PC-9 (cell line): ENCODE measurements at regions not wholly inside any gene's neighbourhood (a gene's known extent, or its start where the extent isn't known, plus 50 kb on each side); places are given as distances from the start of the nearest gene placed in this dataset.

Source experiments
- BruUV-seq: library from RNA; stranded (reverse); fragments of 400-500 nt; replicated peaks from 2 replicates; lab custom pipeline; 2021; lab: Mats Ljungman, UMichigan
- CTCF ChIA-PET: fragments of 300-600 bp; sonication (Branson Sonifier 250); formaldehyde crosslinking; loops from one replicate; lab custom pipeline; 2022; ENCODE audit warnings: antibody characterized with exemption; lab: Charles Lee
- POLR2A ChIA-PET: fragments of 300-600 bp; sonication (Branson Sonifier 250); formaldehyde crosslinking; loops from one replicate; lab custom pipeline; 2022; ENCODE audit warnings: antibody characterized with exemption; ENCODE audit not compliant: unreplicated experiment; lab: Charles Lee
- DNase-seq, 2 experiments: peaks; one replicate each; pipeline versions ENCODE4 v3.0.0 to v3.0.0-alpha.2; 2015 to 2022; ENCODE audit warnings: mixed read lengths in 1 of 2
- H2AFZ ChIP-seq: fragments of 200-600 bp; sonication (generic); 2 replicates; pipeline ENCODE4 v1.8.1; 2017; ENCODE audit warnings: antibody characterized with exemption
- H3F3A ChIP-seq: fragments of 200-600 bp; sonication (generic); 2 replicates; pipeline ENCODE4 v1.8.1; 2017; ENCODE audit warnings: antibody characterized with exemption, mild to moderate bottlenecking, low read depth; ENCODE audit not compliant: insufficient read depth
- H3K27ac ChIP-seq: fragments of 200-600 bp; sonication (generic); 2 replicates; pipeline ENCODE4 v1.6.1; 2016; ENCODE audit warnings: mixed run types
- H3K27me3 ChIP-seq: fragments of 200-600 bp; sonication (generic); 2 replicates; pipeline ENCODE4 v1.6.1; 2016; ENCODE audit warnings: low read depth, mixed run types; ENCODE audit not compliant: insufficient read depth
- H3K36me3 ChIP-seq: fragments of 200-600 bp; sonication (generic); 2 replicates; pipeline ENCODE4 v1.6.1; 2016; ENCODE audit warnings: low read depth, mixed run types
- H3K4me1 ChIP-seq: fragments of 200-600 bp; sonication (generic); replicated peaks from 2 replicates; pipeline ENCODE4 v1.6.1; 2016; ENCODE audit warnings: mixed run types; ENCODE audit not compliant: insufficient read depth
- H3K4me2 ChIP-seq: fragments of 200-600 bp; sonication (generic); 2 replicates; pipeline ENCODE4 v1.6.1; 2017; ENCODE audit warnings: mixed run types
- H3K4me3 ChIP-seq: fragments of 200-600 bp; sonication (generic); 2 replicates; pipeline ENCODE4 v1.6.1; 2016; ENCODE audit warnings: mixed run types
- H3K79me2 ChIP-seq: fragments of 200-600 bp; sonication (generic); 2 replicates; pipeline ENCODE4 v1.6.1; 2017; ENCODE audit warnings: low read depth, mixed run types
- H3K9me2 ChIP-seq: fragments of 200-600 bp; sonication (generic); 2 replicates; pipeline ENCODE4 v1.8.1; 2017; ENCODE audit warnings: mild to moderate bottlenecking; ENCODE audit not compliant: insufficient read depth
- H3K9me3 ChIP-seq: fragments of 200-600 bp; sonication (generic); 2 replicates; pipeline ENCODE4 v1.8.1; 2016; ENCODE audit warnings: low read depth; ENCODE audit not compliant: insufficient read depth
- H4K20me1 ChIP-seq: fragments of 200-600 bp; sonication (generic); 2 replicates; pipeline ENCODE4 v1.8.1; 2017; ENCODE audit not compliant: insufficient read depth
- CTCF ChIP-seq: fragments of 200-600 bp; sonication (generic); conservative IDR thresholded peaks from 2 replicates; pipeline ENCODE4 v1.6.1; 2017; ENCODE audit warnings: mixed run types, antibody characterized with exemption, mild to moderate bottlenecking, moderate library complexity
- EZH2 ChIP-seq: fragments of 200-600 bp; sonication (generic); IDR thresholded peaks from 2 replicates; pipeline ENCODE4 v1.8.0; 2017; ENCODE audit warnings: antibody characterized with exemption, low read depth
- intact Hi-C: fragments of 100-400 bp; cut with micrococcal nuclease; formaldehyde crosslinking; loops from one replicate; pipeline ENCODE4 v1.10.0; 2022; ENCODE audit not compliant: unreplicated experiment

- H4K20me1 ChIP-seq, result no peaks in the 10 kb centered on the region
Observed at GRCh38 chr15:31160740-31161495, 59.4 kb upstream of the TRPM1 start.

GRCh38 chr15:31161951-31162350 is 60.4 kb upstream of the TRPM1 start:
- Histone ChIP-seq H3K36me3 (no peaks in the 10 kb centered on the region), H3K79me2 (no peaks in the 10 kb centered on the region), H3K27me3 (peaks cover 60% of the 10 kb centered on the region), H3K9me2 (no peaks in the 10 kb centered on the region), H3K4me1 (no peaks in the 10 kb centered on the region), H2AFZ (no peak overlapping the region), H4K20me1 (no peaks in the 10 kb centered on the region), H3F3A (no peaks in the 10 kb centered on the region), H3K9me3 (no peaks in the 10 kb centered on the region), H3K27ac (no peak overlapping the region), H3K4me3 (no peak overlapping the region), H3K4me2 (no peak overlapping the region)
- DNase-seq, result no peak
- ChIA-PET POLR2A (no interaction called here), CTCF (no interaction called here)
- no peak for TF ChIP-seq EZH2
- no peak for TF ChIP-seq CTCF
- BruUV-seq, result no TSS peak
- intact Hi-C loops, result loop anchor here (5.0 kb wide), 1 partner anchor 120 kb away; no protein-coding TSS in a partner anchor

More at GRCh38 chr15:31160740-31161495, 59.4 kb upstream of the TRPM1 start:
- Histone ChIP-seq H3K4me3 (no peak overlapping the region), H3K36me3 (no peaks in the 10 kb centered on the region), H3K27ac (no peak overlapping the region), H3K79me2 (no peaks in the 10 kb centered on the region), H3K27me3 (peaks cover 67% of the 10 kb centered on the region), H3K4me1 (no peaks in the 10 kb centered on the region), H3F3A (no peaks in the 10 kb centered on the region), H3K4me2 (no peak overlapping the region), H3K9me2 (no peaks in the 10 kb centered on the region), H3K9me3 (no peaks in the 10 kb centered on the region), H2AFZ (no peak overlapping the region)
- TF ChIP-seq EZH2 (no peak), CTCF (no peak)
- DNase-seq, result no peak
- POLR2A ChIA-PET, result no interaction called here
- no TSS peak for BruUV-seq
- intact Hi-C loops, result loop anchor here (5.0 kb wide), 1 partner anchor 119 kb away; no protein-coding TSS in a partner anchor
- CTCF ChIA-PET, result no interaction called here

- Histone ChIP-seq H3K9me2 (no peaks in the 10 kb centered on the region), H3K27me3 (peaks cover 53% of the 10 kb centered on the region), H3K4me3 (no peak overlapping the region), H3K4me2 (no peak overlapping the region), H3K79me2 (no peaks in the 10 kb centered on the region), H3K4me1 (no peaks in the 10 kb centered on the region), H3K36me3 (no peaks in the 10 kb centered on the region), H3K27ac (no peak overlapping the region), H3F3A (no peaks in the 10 kb centered on the region), H4K20me1 (no peaks in the 10 kb centered on the region), H3K9me3 (no peaks in the 10 kb centered on the region), H2AFZ (no peak overlapping the region)
- intact Hi-C loops, result loop anchor here (5.0 kb wide), 1 partner anchor 121 kb away; no protein-coding TSS in a partner anchor
- ChIA-PET CTCF (no interaction called here), POLR2A (no interaction called here)
- DNase-seq, result no peak
- TF ChIP-seq CTCF (no peak), EZH2 (no peak)
- no TSS peak for BruUV-seq
Observed at GRCh38 chr15:31162721-31163510, 61.4 kb upstream of the TRPM1 start.
